Spleen (tissue), 7 donors: ENCODE measurements at regions not wholly inside any gene's neighbourhood (a gene's known extent, or its start where the extent isn't known, plus 50 kb on each side); places are given as distances from the start of the nearest gene placed in this dataset.

Experiments
- POLR2AphosphoS5 ChIP-seq, 3 donors: sonication (generic); formaldehyde crosslinking; IDR thresholded peaks; one replicate each; pipeline ENCODE4 v1.5.1; 2017; ENCODE audit warnings: antibody characterized with exemption in 3 of 3
- TF ChIP-seq, protein P1 (sequence below), 11 experiments: fragments of 200-600 bp in 7 of 11; fragments of 450-650 bp in 4 of 11; sonication (generic) in 4 of 11; IDR thresholded peaks in 8 of 11; conservative IDR thresholded peaks in 3 of 11; 1 replicate in 7 of 11; 2 replicates in 4 of 11; pipeline versions ENCODE4 v1.4.0 to v1.8.0; 2016 to 2021; ENCODE audit warnings: antibody characterized with exemption in 11 of 11, inconsistent platforms in 4 of 11, mild to moderate bottlenecking in 1 of 11
- donor health status: DM: no; HTN: no; CAD: no; lungs with moderate emphysema.
- donor health status: DM: no; HTN: no; CAD: no.
- donor health status: DM: no; HTN: no; CAD: no.

DNA sequence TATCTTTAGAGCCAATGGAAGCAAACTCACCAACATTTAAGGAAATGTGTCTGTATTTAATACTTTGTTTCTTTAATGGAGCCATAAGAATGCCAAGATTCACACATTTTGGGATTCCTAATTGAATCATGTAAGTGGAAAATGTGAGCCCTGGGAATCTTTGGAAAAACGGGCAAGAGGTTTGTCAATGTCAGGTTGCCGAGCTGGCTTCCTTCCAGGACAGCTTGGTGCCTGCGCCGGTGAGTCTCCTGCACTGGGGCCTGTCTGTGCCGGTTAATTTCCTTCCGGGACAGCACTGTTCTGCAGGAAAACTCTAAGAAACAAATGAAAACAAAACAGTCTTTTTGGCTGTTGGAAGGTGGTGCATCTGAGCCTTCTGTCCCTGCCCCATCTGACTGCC is 210.6 kb downstream of the HAPSTR1 start:
- TF ChIP-seq, protein P1, sequence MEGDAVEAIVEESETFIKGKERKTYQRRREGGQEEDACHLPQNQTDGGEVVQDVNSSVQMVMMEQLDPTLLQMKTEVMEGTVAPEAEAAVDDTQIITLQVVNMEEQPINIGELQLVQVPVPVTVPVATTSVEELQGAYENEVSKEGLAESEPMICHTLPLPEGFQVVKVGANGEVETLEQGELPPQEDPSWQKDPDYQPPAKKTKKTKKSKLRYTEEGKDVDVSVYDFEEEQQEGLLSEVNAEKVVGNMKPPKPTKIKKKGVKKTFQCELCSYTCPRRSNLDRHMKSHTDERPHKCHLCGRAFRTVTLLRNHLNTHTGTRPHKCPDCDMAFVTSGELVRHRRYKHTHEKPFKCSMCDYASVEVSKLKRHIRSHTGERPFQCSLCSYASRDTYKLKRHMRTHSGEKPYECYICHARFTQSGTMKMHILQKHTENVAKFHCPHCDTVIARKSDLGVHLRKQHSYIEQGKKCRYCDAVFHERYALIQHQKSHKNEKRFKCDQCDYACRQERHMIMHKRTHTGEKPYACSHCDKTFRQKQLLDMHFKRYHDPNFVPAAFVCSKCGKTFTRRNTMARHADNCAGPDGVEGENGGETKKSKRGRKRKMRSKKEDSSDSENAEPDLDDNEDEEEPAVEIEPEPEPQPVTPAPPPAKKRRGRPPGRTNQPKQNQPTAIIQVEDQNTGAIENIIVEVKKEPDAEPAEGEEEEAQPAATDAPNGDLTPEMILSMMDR (IDR thresholded peaks at IDR 0.05 in 8 of 11, conservative IDR thresholded peaks at IDR 0.05 in 3 of 11): no peak
- TF ChIP-seq POLR2AphosphoS5 (IDR thresholded peaks at IDR 0.05): no peak
